NT2/D1 (cell line): ENCODE measurements at regions not wholly inside any gene's neighbourhood (a gene's known extent, or its start where the extent isn't known, plus 50 kb on each side); places are given as distances from the start of the nearest gene placed in this dataset.

Experiments used
- SUZ12 ChIP-seq: IDR thresholded peaks from 2 replicates; pipeline ENCODE4 v1.6.1; 2011; ENCODE audit not compliant: insufficient read length, insufficient read depth; ENCODE audit errors: extremely low read depth
- YY1 ChIP-seq: IDR thresholded peaks from 2 replicates; pipeline ENCODE4 v1.6.1; 2011; ENCODE audit not compliant: insufficient read length, insufficient read depth
- ZNF274 ChIP-seq: IDR thresholded peaks from 2 replicates; pipeline ENCODE4 v1.6.1; 2011; ENCODE audit warnings: mild to moderate bottlenecking, low read depth, low read length

GRCh38 chr16:82252582-82252981 is 82.6 kb upstream of the MPHOSPH6 start:
- TF ChIP-seq YY1 (no peak), ZNF274 (no peak), SUZ12 (no peak)
